ENCODE measurements at regions not wholly inside any gene's neighbourhood (a gene's known extent, or its start where the extent isn't known, plus 50 kb on each side); places are given as distances from the start of the nearest gene placed in this dataset.

DNA sequence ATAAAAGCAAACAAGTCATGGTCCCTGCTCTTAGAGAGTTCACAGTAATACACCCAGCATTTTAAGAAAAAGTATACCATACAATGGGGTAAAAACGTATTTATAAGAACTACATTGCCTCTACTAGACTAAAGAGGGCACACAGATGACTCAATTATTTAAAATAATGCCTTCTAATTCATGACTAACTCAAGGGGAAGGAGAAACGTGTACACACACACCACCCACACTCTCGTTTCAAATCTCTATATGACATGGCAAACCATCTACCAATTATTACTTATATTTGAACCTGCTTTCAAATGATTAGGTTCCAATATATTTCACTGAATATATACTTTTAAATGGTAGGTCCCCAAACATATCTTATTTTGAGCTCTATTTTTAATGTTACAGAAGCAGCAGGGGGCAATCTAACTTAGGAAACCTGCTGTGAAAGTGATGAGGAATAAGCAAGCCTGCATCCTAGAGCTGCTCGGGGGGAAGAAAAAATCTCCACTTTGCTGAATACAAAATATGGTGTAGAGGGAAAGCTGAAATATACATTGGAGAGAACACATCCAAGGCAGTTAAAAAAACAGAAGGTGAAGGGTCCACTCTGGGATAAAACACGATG is 232.4 kb upstream of the PSMD7 start:
- H3K4me3 ChIP-seq (ENCODE audit: low read depth, low read length) = no peak overlapping the region
- DNase-seq (ENCODE audit: low read depth, low spot score) = no peak
- TF ChIP-seq, protein P1, sequence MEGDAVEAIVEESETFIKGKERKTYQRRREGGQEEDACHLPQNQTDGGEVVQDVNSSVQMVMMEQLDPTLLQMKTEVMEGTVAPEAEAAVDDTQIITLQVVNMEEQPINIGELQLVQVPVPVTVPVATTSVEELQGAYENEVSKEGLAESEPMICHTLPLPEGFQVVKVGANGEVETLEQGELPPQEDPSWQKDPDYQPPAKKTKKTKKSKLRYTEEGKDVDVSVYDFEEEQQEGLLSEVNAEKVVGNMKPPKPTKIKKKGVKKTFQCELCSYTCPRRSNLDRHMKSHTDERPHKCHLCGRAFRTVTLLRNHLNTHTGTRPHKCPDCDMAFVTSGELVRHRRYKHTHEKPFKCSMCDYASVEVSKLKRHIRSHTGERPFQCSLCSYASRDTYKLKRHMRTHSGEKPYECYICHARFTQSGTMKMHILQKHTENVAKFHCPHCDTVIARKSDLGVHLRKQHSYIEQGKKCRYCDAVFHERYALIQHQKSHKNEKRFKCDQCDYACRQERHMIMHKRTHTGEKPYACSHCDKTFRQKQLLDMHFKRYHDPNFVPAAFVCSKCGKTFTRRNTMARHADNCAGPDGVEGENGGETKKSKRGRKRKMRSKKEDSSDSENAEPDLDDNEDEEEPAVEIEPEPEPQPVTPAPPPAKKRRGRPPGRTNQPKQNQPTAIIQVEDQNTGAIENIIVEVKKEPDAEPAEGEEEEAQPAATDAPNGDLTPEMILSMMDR (IDR thresholded peaks at IDR 0.05; ENCODE audit: low read depth, low read length) = no peak
- in situ Hi-C loops (cut with HindIII; ENCODE audit: low sequenced_read_pairs) = no loop called here

DNA sequence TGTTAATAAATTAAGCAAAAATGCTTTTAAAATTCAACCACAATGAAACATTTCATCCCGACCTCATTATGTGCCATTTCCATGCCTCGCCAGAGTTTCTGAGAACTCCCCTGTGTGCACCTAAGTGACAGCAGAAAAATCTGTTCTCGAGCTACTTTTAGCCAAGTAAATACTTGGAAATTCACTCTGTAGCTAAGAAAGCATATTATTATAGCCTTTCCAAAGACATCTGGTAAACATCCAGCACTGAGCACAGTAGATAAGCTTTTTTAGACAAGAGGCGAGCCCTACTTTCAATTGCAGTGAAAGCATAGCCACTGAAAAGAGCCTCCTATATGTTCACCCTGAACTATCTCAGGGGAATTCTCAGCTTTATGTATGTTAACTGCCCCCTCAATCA is 242.8 kb upstream of the PSMD7 start:
- DNase-seq (ENCODE audit: low read depth, low spot score) = no peak
- TF ChIP-seq, protein P1 (IDR thresholded peaks at IDR 0.05; ENCODE audit: low read depth, low read length) = no peak
- H3K4me3 ChIP-seq (ENCODE audit: low read depth, low read length) = no peak overlapping the region
- in situ Hi-C loops (cut with HindIII; ENCODE audit: low sequenced_read_pairs) = no loop called here

DNA sequence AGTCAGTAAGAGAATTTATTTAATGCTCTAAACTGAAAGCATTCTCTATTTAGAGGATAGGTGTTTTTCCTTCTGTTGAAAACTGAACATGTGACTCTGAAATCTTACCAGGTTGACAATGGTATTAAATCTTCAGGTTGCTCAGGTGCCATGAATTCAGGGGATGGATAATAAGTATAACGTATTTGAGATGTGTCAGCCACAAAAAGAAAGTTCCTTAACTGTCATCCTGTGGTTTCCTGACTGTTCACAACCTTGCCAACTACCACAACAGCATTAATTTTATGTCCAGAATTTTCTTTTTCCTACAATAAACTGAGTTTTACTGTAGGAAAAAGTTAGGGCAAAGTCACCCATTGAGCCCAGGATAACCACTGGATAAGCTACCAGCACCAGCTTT is 243.3 kb upstream of the PSMD7 start:
- H3K4me3 ChIP-seq (ENCODE audit: low read depth, low read length) = no peak overlapping the region
- in situ Hi-C loops (cut with HindIII; ENCODE audit: low sequenced_read_pairs) = no loop called here
- DNase-seq (ENCODE audit: low read depth, low spot score) = no peak
- TF ChIP-seq, protein P1 (IDR thresholded peaks at IDR 0.05; ENCODE audit: low read depth, low read length) = no peak

DNA sequence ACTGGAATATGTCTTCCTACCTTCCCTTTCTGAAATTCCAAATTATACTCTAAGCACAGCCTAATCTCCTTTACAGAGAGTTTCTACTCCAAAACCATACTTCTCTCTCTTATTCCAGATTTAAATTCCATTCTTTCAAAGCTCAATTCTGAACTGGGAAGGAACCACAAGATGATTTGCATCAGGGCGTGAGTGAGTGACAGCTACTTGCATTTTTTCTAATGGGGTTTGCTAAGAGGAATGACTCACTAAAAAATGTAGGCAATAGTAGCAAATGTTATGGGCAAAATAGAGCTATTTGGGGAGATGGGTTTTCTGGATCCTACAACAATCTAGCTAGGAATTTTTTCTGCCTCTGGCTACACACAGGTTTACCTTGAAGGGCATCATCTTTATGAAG is 244.6 kb upstream of the PSMD7 start:
- no peak overlapping the region for H3K4me3 ChIP-seq (ENCODE audit: low read depth, low read length)
- TF ChIP-seq, protein P1 (IDR thresholded peaks at IDR 0.05; ENCODE audit: low read depth, low read length) = no peak

DNA sequence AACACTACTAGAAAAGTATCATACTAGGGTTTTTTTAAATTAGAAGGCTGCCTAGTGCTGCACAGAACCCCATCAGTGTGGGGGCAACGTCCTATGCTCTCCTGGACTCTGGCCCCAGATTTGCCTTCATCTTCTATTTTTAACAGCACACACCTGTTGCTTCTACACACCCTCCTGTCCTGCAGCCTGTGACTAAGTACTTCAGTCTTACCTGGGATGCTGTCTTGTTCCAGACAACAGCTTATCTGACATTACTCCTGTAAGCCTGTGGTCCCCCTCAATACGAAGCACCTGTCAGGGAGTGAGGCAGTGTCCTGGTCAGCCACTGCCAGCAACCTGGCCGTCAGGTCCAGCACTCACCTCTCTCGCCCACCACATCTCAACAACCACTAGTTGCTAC is 247.6 kb upstream of the PSMD7 start:
- TF ChIP-seq, protein P1 (IDR thresholded peaks at IDR 0.05; ENCODE audit: low read depth, low read length) = no peak
- in situ Hi-C loops (cut with HindIII; ENCODE audit: low sequenced_read_pairs) = no loop called here
- no peak overlapping the region for H3K4me3 ChIP-seq (ENCODE audit: low read depth, low read length)
- no peak for DNase-seq (ENCODE audit: low read depth, low spot score)

More for the DNA sequence above, 244.6 kb upstream of the PSMD7 start:
- no peak for DNase-seq (ENCODE audit: low read depth, low spot score)
- in situ Hi-C loops (cut with HindIII; ENCODE audit: low sequenced_read_pairs) = no loop called here

DNA sequence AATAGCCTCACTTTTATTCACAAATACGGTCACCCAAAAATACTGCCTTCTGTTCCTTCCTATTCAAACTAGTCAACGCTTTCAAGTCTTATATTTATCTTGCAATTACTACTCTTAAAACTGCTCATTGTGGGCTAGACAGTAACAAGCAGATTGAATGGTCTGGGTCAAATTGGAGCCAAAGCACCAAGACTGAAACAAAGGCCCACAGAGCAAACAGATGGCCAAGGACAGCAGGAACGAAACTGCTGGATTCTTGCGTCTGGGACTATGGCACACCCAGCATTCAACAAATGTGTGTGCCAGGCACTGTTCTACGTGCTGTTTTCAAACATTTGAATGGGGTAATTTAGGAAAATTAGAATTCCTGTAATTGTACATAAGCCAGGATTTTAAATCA is 250.1 kb upstream of the PSMD7 start:
- TF ChIP-seq, protein P1 (IDR thresholded peaks at IDR 0.05; ENCODE audit: low read depth, low read length) = no peak
- H3K4me3 ChIP-seq (ENCODE audit: low read depth, low read length) = no peak overlapping the region
- DNase-seq (ENCODE audit: low read depth, low spot score) = no peak
- in situ Hi-C loops (cut with HindIII; ENCODE audit: low sequenced_read_pairs) = no loop called here
